ENCODE measurements at regions not wholly inside any gene's neighbourhood (a gene's known extent, or its start where the extent isn't known, plus 50 kb on each side); places are given as distances from the start of the nearest gene placed in this dataset.

DNA sequence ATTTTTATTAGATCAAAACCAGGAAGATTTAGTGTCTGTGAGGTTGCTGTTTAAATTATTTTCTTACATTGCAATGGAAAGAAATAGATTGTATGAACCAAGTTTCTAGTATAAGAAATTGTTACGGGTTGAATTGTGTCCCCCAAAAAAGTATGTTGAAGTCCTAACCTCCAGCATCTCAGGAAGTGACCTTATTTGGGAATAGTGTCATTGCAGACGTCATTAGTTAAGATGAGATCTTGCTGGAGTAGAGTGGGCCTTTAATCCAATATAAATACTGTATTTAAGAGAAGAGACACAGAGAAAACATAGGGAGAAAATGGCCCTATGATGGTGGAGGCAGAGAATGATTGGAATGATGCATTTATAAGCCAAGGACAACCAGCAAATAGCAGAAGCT lies 188.7 kb upstream of the SAMSN1 start:
- TF ChIP-seq, protein P1, sequence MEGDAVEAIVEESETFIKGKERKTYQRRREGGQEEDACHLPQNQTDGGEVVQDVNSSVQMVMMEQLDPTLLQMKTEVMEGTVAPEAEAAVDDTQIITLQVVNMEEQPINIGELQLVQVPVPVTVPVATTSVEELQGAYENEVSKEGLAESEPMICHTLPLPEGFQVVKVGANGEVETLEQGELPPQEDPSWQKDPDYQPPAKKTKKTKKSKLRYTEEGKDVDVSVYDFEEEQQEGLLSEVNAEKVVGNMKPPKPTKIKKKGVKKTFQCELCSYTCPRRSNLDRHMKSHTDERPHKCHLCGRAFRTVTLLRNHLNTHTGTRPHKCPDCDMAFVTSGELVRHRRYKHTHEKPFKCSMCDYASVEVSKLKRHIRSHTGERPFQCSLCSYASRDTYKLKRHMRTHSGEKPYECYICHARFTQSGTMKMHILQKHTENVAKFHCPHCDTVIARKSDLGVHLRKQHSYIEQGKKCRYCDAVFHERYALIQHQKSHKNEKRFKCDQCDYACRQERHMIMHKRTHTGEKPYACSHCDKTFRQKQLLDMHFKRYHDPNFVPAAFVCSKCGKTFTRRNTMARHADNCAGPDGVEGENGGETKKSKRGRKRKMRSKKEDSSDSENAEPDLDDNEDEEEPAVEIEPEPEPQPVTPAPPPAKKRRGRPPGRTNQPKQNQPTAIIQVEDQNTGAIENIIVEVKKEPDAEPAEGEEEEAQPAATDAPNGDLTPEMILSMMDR (IDR thresholded peaks at IDR 0.05; ENCODE audit: poor library complexity): no peak
- TF ChIP-seq EZH2 (IDR thresholded peaks at IDR 0.05; ENCODE audit: borderline replicate concordance): no peak

Data from hepatocyte (in vitro differentiated cells).